ENCODE measurements at regions not wholly inside any gene's neighbourhood (a gene's known extent, or its start where the extent isn't known, plus 50 kb on each side); places are given as distances from the start of the nearest gene placed in this dataset.

DNA sequence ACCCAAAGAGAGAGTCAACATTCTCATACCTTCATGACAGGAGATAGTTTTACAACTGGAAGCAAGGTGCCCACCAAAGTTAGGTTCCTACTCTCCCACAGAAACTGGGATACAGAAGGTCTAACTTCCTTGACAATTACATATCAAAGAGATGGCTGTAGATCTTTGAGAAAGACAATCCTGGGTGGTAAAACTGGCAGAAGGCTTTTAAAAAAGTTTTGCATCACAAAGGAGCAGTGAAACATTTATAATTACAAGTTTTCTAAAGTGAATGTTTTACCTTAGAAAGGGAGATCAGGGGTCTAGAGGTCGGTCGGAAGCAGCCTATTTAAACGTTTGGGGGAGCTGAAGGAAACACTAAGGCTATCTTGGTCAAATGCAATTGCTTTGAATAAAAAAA, 166.6 kb upstream of the STEAP1 start:
- no peak for DNase-seq (ENCODE audit: low spot score)
- TF ChIP-seq CTCF (IDR thresholded peaks at IDR 0.05; ENCODE audit: extremely low read depth, missing control alignments) = no peak

DNA sequence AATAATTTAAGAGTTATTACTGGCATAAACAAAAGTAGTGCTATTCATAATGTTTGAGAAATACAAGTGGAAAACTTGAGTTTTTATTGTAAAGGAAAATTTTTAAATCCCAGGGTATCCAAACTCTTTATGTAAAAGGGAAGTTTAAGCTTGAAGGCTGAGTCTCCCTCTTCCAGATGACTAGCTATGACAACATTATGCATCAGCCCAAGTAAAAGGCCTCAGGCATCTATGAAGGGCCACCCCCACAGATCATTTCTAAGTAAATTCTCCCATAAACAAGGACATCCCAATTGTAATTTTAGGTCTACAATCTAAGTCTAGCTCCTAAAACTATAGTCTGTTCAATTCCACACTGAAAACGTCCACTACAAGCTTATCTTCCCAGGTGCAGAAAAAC, 166.2 kb upstream of the STEAP1 start:
- TF ChIP-seq CTCF (IDR thresholded peaks at IDR 0.05; ENCODE audit: extremely low read depth, missing control alignments) = no peak
- no peak for DNase-seq (ENCODE audit: low spot score)

DNA sequence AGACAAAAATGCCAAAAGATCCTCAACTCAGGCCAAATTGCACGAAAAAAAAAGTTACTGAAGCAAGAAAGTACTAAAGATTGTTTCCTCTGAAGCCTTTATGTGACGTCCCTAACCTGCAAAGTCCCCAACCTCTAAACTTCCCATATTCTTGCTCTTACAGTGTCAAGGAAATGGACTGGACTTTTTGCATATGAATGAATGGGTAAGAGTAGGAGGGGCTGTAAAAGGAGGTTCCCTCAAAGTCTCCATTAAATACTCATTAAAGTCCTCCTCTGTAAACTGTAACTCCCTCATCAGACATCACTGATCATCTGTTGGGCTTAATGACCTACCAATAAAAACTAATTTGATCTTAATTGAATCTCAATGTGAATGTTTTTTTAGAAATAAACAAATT, 164.8 kb upstream of the STEAP1 start:
- TF ChIP-seq CTCF (IDR thresholded peaks at IDR 0.05; ENCODE audit: extremely low read depth, missing control alignments) = no peak

DNA sequence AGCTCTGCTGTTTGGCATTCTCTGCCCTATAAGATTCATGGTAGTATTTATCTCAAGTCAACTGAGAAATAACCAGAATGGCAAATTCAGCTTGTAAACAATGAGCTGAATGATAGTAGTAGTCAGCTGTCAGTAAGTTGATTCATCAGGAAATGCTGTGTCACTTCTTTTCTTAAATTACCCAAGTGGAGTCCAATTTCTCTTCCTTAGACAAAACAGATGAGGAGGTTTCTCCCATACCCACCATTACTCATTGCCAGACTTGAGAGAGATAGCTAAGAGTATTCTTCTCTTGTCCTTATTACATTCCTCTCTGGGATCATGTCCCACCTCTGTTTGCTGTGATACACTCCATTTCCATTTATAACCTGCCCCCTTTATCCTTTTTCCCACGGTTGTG, 159.8 kb upstream of the STEAP1 start:
- no peak for DNase-seq (ENCODE audit: low spot score)
- no peak for TF ChIP-seq CTCF (IDR thresholded peaks at IDR 0.05; ENCODE audit: extremely low read depth, missing control alignments)

More for the DNA sequence above, 164.8 kb upstream of the STEAP1 start:
- DNase-seq (ENCODE audit: low spot score) = no peak

DNA sequence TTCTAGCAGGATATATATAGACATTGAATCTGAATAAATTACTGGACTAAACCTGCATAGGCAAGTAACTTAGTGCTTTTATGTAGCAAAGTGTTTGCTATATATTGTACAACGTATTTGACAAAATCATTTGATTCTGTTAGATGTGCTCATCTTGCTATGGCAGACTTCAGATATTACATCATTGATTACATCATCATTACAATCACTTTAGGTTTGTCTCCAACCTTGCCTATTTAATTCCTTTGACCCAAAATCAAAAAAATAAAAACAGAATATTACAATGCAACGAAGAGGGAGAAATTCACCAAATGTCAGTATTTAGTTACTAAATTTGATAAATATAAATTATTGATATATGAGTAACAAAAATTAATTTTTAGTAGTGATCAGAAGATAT, 155.7 kb upstream of the STEAP1 start:
- no peak for DNase-seq (ENCODE audit: low spot score)
- TF ChIP-seq CTCF (IDR thresholded peaks at IDR 0.05; ENCODE audit: extremely low read depth, missing control alignments) = no peak

GRCh38 chr7:90005836-90006235, 148.4 kb upstream of the STEAP1 start:
- TF ChIP-seq CTCF (IDR thresholded peaks at IDR 0.05; ENCODE audit: extremely low read depth, missing control alignments) = no peak
- no peak for DNase-seq (ENCODE audit: low spot score)

DNA sequence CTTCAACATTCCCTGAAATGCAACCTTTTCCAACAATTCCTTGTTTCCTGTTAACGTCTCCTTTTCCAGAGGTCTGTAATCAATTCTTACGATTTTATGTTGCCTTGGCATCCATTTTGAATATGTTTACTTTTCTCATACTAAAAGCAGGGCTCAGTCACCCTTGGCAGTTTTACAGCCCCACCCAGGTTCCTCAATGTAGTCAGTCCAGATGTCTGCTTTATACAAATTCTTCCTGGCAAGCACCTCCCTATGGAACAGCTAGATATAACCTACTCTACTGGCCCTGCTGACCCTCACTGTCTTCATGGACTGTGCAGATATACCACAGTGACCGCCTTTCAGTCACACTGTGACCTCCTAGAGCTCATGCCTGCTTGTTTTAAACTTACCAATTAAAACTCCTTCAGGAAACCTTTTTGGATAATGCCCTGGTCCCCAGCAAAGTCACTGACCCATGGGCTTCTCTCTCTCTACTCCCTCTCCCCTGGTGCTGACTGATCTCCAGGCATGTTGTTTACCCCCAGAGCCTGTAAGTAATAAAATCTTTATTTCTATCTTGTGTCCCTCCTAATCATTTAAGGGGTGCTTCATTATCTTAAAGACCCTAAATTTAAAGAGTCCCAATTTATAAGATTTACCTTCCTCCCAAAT, 147.1 kb upstream of the STEAP1 start:
- TF ChIP-seq CTCF (IDR thresholded peaks at IDR 0.05; ENCODE audit: extremely low read depth, missing control alignments) = no peak
- no peak for DNase-seq (ENCODE audit: low spot score)

Measured in GM20000 (cell line).